ENCODE measurements at regions not wholly inside any gene's neighbourhood (a gene's known extent, or its start where the extent isn't known, plus 50 kb on each side); places are given as distances from the start of the nearest gene placed in this dataset.
"Not testable (repeated sequence)": the region's sequence is repeated elsewhere in the genome, so short reads cannot be mapped to it uniquely, and the experiment has no call there.

DNA sequence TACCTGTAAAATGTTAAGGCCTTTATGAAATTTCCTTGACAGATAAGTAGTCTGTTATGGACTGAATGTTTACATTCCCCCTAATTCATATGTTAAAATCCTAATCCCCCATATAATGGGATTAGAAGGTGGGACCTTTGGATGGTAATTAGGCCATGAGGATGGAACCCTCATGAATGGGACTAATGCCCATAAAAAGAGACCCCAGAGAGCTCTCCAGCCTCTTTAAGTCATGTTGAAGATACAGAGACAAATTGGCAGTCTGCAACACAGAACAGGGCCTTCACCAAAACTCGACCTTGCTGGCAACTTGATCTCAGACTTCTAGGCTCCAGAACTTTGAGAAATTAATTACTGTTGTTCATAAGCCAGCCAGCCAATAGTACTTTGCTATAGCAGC lies 1344.5 kb upstream of the PCDH7 start:
- Histone ChIP-seq H3K9me2 (ENCODE audit: insufficient read depth) (no peaks in the 10 kb centered on the region), H3K4me2 (no peak overlapping the region), H4K20me1 (ENCODE audit: insufficient read depth) (no peaks in the 10 kb centered on the region), H3K36me3 (ENCODE audit: low read depth) (no peaks in the 10 kb centered on the region), H3K27me3 (ENCODE audit: insufficient read depth, low read depth) (no peaks in the 10 kb centered on the region), H3K27ac (no peak overlapping the region), H3F3A (ENCODE audit: insufficient read depth, low read depth) (no peaks in the 10 kb centered on the region), H2AFZ (no peak overlapping the region), H3K79me2 (ENCODE audit: low read depth) (no peaks in the 10 kb centered on the region), H3K4me3 (no peak overlapping the region), H3K4me1 (replicated peaks; ENCODE audit: insufficient read depth) (no peaks in the 10 kb centered on the region), H3K9me3 (ENCODE audit: insufficient read depth, low read depth) (no peaks in the 10 kb centered on the region)
- intact Hi-C loops (cut with micrococcal nuclease; ENCODE audit: unreplicated experiment): no loop called here
- ChIA-PET CTCF (no interaction called here), POLR2A (ENCODE audit: unreplicated experiment) (no interaction called here)
- BruUV-seq (replicated peaks): no TSS peak
- TF ChIP-seq EZH2 (IDR thresholded peaks at IDR 0.05; ENCODE audit: low read depth): no peak
- no peak for DNase-seq

GRCh38 chr4:29378237-29378636 lies 1341.9 kb upstream of the PCDH7 start:
- H3K4me1 ChIP-seq (replicated peaks; ENCODE audit: insufficient read depth); H3K27me3 ChIP-seq (ENCODE audit: insufficient read depth, low read depth); H3F3A ChIP-seq (ENCODE audit: insufficient read depth, low read depth); BruUV-seq (replicated peaks); H3K4me3 ChIP-seq; DNase-seq; H3K9me3 ChIP-seq (ENCODE audit: insufficient read depth, low read depth); H2AFZ ChIP-seq; POLR2A ChIA-PET (ENCODE audit: unreplicated experiment); intact Hi-C loops (cut with micrococcal nuclease; ENCODE audit: unreplicated experiment); H3K9me2 ChIP-seq (ENCODE audit: insufficient read depth); H3K4me2 ChIP-seq; CTCF ChIA-PET; H3K79me2 ChIP-seq (ENCODE audit: low read depth); H4K20me1 ChIP-seq (ENCODE audit: insufficient read depth); H3K36me3 ChIP-seq (ENCODE audit: low read depth); H3K27ac ChIP-seq: not testable (repeated sequence)

DNA sequence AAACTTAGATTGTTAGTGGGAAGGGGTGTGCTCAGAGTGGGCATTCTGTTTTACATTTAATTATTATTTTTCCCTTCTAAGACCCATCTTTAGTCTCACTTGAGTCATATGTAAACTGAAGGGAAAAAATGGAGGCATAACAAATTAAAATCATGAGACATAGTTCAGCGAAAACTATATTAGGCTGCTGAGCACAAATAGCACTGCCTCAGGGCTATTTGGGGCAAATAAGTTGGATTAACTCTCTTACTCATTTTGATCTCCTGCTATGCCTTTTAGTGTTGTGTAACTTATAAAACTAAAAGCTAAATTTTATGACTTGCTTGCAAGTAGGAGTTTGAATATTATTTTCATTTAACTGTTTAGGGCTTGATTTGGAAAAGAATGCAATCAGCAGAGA lies 1329.2 kb upstream of the PCDH7 start:
- Histone ChIP-seq H3K4me1 (replicated peaks; ENCODE audit: insufficient read depth) (no peaks in the 10 kb centered on the region), H3K27ac (no peak overlapping the region), H3K9me3 (ENCODE audit: insufficient read depth, low read depth) (no peaks in the 10 kb centered on the region), H3K36me3 (ENCODE audit: low read depth) (no peaks in the 10 kb centered on the region), H3F3A (ENCODE audit: insufficient read depth, low read depth) (no peaks in the 10 kb centered on the region), H2AFZ (no peak overlapping the region), H3K4me3 (no peak overlapping the region), H3K4me2 (no peak overlapping the region), H3K79me2 (ENCODE audit: low read depth) (no peaks in the 10 kb centered on the region), H4K20me1 (ENCODE audit: insufficient read depth) (no peaks in the 10 kb centered on the region), H3K27me3 (ENCODE audit: insufficient read depth, low read depth) (no peaks in the 10 kb centered on the region), H3K9me2 (ENCODE audit: insufficient read depth) (no peaks in the 10 kb centered on the region)
- TF ChIP-seq EZH2 (IDR thresholded peaks at IDR 0.05; ENCODE audit: low read depth) (no peak), CTCF (conservative IDR thresholded peaks at IDR 0.05) (no peak)
- ChIA-PET POLR2A (ENCODE audit: unreplicated experiment) (no interaction called here), CTCF (no interaction called here)
- DNase-seq: no peak
- no TSS peak for BruUV-seq (replicated peaks)
- intact Hi-C loops (cut with micrococcal nuclease; ENCODE audit: unreplicated experiment): no loop called here

- H3K79me2 ChIP-seq (ENCODE audit: low read depth): no peaks in the 10 kb centered on the region
- no peaks in the 10 kb centered on the region for H3K36me3 ChIP-seq (ENCODE audit: low read depth)
- no peaks in the 10 kb centered on the region for H3K4me1 ChIP-seq (replicated peaks; ENCODE audit: insufficient read depth)
- ChIA-PET POLR2A (ENCODE audit: unreplicated experiment) (no interaction called here), CTCF (no interaction called here)
- H3K4me2 ChIP-seq: no peak overlapping the region
- no TSS peak for BruUV-seq (replicated peaks)
- no peak for DNase-seq
- H2AFZ ChIP-seq: no peak overlapping the region
- H4K20me1 ChIP-seq (ENCODE audit: insufficient read depth): no peaks in the 10 kb centered on the region
- H3K4me3 ChIP-seq: no peak overlapping the region
- H3K9me3 ChIP-seq (ENCODE audit: insufficient read depth, low read depth): no peaks in the 10 kb centered on the region
- H3F3A ChIP-seq (ENCODE audit: insufficient read depth, low read depth): no peaks in the 10 kb centered on the region
- TF ChIP-seq EZH2 (IDR thresholded peaks at IDR 0.05; ENCODE audit: low read depth) (no peak), CTCF (conservative IDR thresholded peaks at IDR 0.05) (no peak)
- intact Hi-C loops (cut with micrococcal nuclease; ENCODE audit: unreplicated experiment): no loop called here
- no peaks in the 10 kb centered on the region for H3K9me2 ChIP-seq (ENCODE audit: insufficient read depth)
- H3K27ac ChIP-seq: no peak overlapping the region
- H3K27me3 ChIP-seq (ENCODE audit: insufficient read depth, low read depth): no peaks in the 10 kb centered on the region
Observed at GRCh38 chr4:29405116-29405515, 1315.1 kb upstream of the PCDH7 start.
